BLaER1 treated with 17β-estradiol and CSF1 and Interleukin-3, amounts not matched to agents 10 nM and 100 nM (cell line): ENCODE measurements at regions not wholly inside any gene's neighbourhood (a gene's known extent, or its start where the extent isn't known, plus 50 kb on each side); places are given as distances from the start of the nearest gene placed in this dataset.

Experiments
- H3K27ac ChIP-seq, 11 experiments: shearing (Covaris generic); formaldehyde crosslinking; 2 replicates each; pipeline ENCODE4 v1.8.1; 2022
- H3K27me3 ChIP-seq, 11 experiments: shearing (Covaris generic); formaldehyde crosslinking; 2 replicates each; pipeline ENCODE4 v1.8.1; 2022
- H3K36me3 ChIP-seq, 11 experiments: shearing (Covaris generic); formaldehyde crosslinking; 2 replicates each; pipeline ENCODE4 v1.8.1; 2022
- H3K4me1 ChIP-seq, 10 experiments: shearing (Covaris generic); formaldehyde crosslinking; 2 replicates each; pipeline ENCODE4 v1.8.1; 2022
- H3K4me2 ChIP-seq, 11 experiments: shearing (Covaris generic); formaldehyde crosslinking; 2 replicates each; pipeline ENCODE4 v1.8.1; 2022
- H3K4me3 ChIP-seq, 10 experiments: shearing (Covaris generic); formaldehyde crosslinking; 2 replicates each; pipeline ENCODE4 v1.8.1; 2022
- H3K9ac ChIP-seq, 11 experiments: shearing (Covaris generic); formaldehyde crosslinking; 2 replicates each; pipeline ENCODE4 v1.8.1; 2022
- H3K9me3 ChIP-seq, 11 experiments: shearing (Covaris generic); formaldehyde crosslinking; replicated peaks in 1 of 11; 2 replicates each; pipeline ENCODE4 v1.8.1; 2022
- H4K20me1 ChIP-seq, 11 experiments: shearing (Covaris generic); formaldehyde crosslinking; 2 replicates each; pipeline ENCODE4 v1.8.1; 2022
- Cebpa-rat ChIP-seq, 11 experiments: shearing (Covaris generic); IDR thresholded peaks; 2 replicates each; pipeline ENCODE4 v1.8.1; 2022

DNA sequence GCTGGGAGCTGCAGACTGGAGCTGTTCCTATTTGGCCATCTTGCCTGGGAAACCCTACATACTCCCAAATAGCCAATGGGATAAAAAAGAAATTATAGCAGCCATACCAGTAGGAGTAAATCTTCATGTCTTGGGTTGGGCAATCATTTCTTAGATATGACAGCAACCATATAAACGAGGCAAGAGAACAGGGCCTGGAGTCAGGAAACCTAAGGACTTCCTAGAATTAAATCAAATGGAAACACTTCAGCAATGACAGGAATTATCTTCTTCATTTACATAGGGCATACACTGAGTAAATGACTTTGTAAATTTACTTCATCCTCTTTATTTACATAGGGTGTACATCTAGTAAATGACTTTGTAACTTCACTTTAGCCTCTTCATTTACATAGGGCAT lies 286.6 kb upstream of the POGK start:
- Histone ChIP-seq H3K27me3 (no peaks in the 10 kb centered on the region), H3K27ac (no peak overlapping the region), H3K4me3 (no peak overlapping the region), H3K9ac (no peak overlapping the region), H3K9me3 (peaks cover 20 to 37% (median 29%) of the 10 kb centered on the region in 11 experiments), H3K4me2 (no peak overlapping the region), H3K36me3 (no peaks in the 10 kb centered on the region), H4K20me1 (no peaks in the 10 kb centered on the region), H3K4me1 (no peaks in the 10 kb centered on the region)
- no peak for TF ChIP-seq Cebpa-rat (IDR thresholded peaks at IDR 0.05)

GRCh38 chr1:166570954-166571353 lies 268.3 kb upstream of the POGK start:
- peaks cover 5 to 17% (median 11%) of the 10 kb centered on the region in 11 experiments; a peak in 10 of 22 replicates for H3K9me3 ChIP-seq
- no peaks in the 10 kb centered on the region for H3K4me1 ChIP-seq
- H3K9ac ChIP-seq: no peak overlapping the region
- H3K27me3 ChIP-seq: no peaks in the 10 kb centered on the region
- no peak overlapping the region for H3K27ac ChIP-seq
- no peaks in the 10 kb centered on the region for H3K36me3 ChIP-seq
- no peak overlapping the region for H3K4me3 ChIP-seq
- H3K4me2 ChIP-seq: no peak overlapping the region
- H4K20me1 ChIP-seq: no peaks in the 10 kb centered on the region
- TF ChIP-seq Cebpa-rat (IDR thresholded peaks at IDR 0.05): no peak

DNA sequence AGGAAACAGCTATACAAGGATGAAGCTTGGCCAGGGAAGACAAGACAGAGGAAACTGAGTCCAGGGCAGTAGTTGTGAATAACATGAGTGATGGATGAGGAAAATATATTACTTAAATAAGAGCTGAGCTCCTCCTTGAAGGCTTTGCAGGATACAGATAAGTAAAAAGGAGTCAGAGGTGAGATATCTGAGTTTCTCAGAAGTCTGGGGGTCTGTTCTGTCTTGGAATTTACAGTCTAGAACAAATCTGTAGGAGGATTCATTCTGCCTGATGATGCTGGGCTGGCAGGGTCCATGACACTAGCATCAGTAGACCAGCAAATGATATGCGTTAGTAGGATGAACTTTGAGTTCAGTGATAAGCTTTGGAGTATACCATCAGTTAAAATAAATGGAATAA lies 266.1 kb upstream of the POGK start:
- 0 out of 22 replicates have a peak, but pooled peaks cover 0 to 3% (median 0%) of the 10 kb centered on the region in 11 experiments for H3K9me3 ChIP-seq
- H3K4me3 ChIP-seq: no peak overlapping the region
- TF ChIP-seq Cebpa-rat (IDR thresholded peaks at IDR 0.05): no peak

DNA sequence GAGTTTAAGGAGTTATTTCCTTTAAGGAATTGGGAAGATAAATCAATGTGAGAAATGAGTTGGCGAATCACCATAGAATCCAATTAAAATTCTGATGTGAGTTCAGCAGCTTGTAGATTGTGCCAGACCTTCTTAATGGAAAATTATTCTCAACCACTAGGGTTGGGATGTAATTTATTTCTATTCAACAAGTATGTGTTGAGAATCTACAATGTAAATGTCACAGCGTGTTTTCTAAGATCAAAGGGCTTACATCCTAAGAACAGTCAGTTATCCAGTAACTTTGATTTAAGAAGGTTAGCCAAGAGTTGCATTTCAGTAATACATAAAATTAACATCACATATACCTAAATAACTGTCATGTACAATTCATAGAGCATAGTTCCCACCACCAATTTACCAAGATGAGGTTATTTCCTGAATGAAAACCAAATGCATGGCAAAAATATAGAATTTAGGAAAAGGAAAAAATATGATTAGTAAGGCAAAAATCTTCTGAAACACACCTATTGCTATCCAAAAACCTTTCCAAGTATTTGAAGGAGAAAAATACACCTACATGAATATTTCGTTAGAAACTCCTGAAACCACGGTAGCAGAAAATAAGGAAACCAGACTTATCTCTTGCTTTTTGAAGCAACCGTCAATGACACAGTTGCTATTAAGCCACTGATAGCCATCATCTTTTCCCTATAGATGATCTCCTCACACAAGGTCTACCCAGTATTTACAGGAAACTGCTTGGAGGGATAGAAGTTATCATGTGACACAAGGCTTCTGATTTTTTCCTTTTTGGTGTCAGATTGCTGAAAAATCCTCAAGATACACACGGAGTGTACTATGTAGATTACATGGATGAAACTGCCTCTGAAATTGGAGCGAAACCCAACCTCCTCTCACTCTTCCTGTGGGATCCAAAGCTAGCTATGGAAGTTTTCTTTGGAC lies 259.4 kb upstream of the POGK start:
- no peak overlapping the region for H3K4me3 ChIP-seq
- H3K9me3 ChIP-seq: no peaks in the 10 kb centered on the region
- no peaks in the 10 kb centered on the region for H3K27me3 ChIP-seq
- no peak overlapping the region for H3K9ac ChIP-seq
- no peak for TF ChIP-seq Cebpa-rat (IDR thresholded peaks at IDR 0.05)
- no peak overlapping the region for H3K27ac ChIP-seq
- H3K4me1 ChIP-seq: no peaks in the 10 kb centered on the region
- H4K20me1 ChIP-seq: no peaks in the 10 kb centered on the region
- H3K4me2 ChIP-seq: no peak overlapping the region
- H3K36me3 ChIP-seq: no peaks in the 10 kb centered on the region

More for the DNA sequence above, 266.1 kb upstream of the POGK start:
- no peaks in the 10 kb centered on the region for H3K36me3 ChIP-seq
- H3K9ac ChIP-seq: no peak overlapping the region
- H4K20me1 ChIP-seq: no peaks in the 10 kb centered on the region
- no peak overlapping the region for H3K4me2 ChIP-seq
- H3K4me1 ChIP-seq: no peaks in the 10 kb centered on the region
- no peak overlapping the region for H3K27ac ChIP-seq
- H3K27me3 ChIP-seq: no peaks in the 10 kb centered on the region

DNA sequence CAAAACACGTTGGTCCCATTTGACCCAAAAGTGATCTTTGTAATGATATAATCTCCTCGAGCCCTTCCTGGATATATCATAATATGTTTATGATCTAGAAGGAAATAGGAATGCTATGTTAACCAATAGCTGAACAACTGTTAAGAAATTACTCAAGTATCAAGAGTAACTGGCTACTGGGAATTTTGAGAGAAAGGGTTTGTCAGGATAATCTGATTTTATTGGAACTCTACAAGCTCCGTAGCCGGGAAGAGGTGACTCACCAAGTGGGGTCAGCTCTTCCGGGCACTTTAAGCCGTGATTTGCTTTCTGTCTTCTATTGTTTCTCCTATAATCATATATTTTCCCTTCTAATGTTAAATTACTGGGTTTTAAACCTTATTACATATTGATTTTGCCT lies 250.5 kb upstream of the POGK start:
- no peak for TF ChIP-seq Cebpa-rat (IDR thresholded peaks at IDR 0.05)
- no peak overlapping the region for H3K9ac ChIP-seq
- no peak overlapping the region for H3K4me3 ChIP-seq
- H3K9me3 ChIP-seq: no peaks in the 10 kb centered on the region
- H3K27ac ChIP-seq: no peak overlapping the region
- H3K4me2 ChIP-seq: no peak overlapping the region
- H3K4me1 ChIP-seq: no peaks in the 10 kb centered on the region
- H4K20me1 ChIP-seq: no peaks in the 10 kb centered on the region
- H3K27me3 ChIP-seq: no peaks in the 10 kb centered on the region
- no peaks in the 10 kb centered on the region for H3K36me3 ChIP-seq

GRCh38 chr1:166590161-166590560 lies 249.1 kb upstream of the POGK start:
- TF ChIP-seq Cebpa-rat (IDR thresholded peaks at IDR 0.05): no peak
- H3K9me3 ChIP-seq: no peaks in the 10 kb centered on the region

DNA sequence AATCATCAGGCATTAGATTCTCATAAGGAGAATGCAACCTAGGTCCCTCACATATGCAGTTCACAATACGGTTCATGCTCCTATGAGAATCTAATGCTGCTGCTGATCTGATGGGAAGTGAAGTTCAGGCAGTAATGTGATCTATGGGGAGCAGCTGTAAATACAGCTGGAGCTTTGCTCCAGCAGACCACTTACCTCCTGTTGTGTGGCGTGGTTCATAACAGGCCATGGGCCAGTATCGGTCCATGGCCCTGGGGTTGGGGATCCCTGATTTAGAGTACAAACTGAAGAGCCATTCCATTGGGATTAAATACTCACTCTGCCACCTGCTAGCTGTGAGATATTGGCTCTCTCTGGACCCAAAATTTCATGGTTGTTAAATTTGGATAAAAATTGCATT lies 244.6 kb upstream of the POGK start:
- no peak overlapping the region for H3K9ac ChIP-seq
- H3K4me1 ChIP-seq: no peaks in the 10 kb centered on the region
- no peak overlapping the region for H3K4me2 ChIP-seq
- peaks cover 0 to 7% (median 4%) of the 10 kb centered on the region in 11 experiments; a peak in 8 of 22 replicates for H3K9me3 ChIP-seq
- H3K27me3 ChIP-seq: no peaks in the 10 kb centered on the region
- no peaks in the 10 kb centered on the region for H4K20me1 ChIP-seq
- no peaks in the 10 kb centered on the region for H3K36me3 ChIP-seq
- no peak overlapping the region for H3K27ac ChIP-seq
- H3K4me3 ChIP-seq: no peak overlapping the region
- no peak for TF ChIP-seq Cebpa-rat (IDR thresholded peaks at IDR 0.05)

More at GRCh38 chr1:166590161-166590560, 249.1 kb upstream of the POGK start:
- Histone ChIP-seq H3K4me2 (no peak overlapping the region), H3K9ac (no peak overlapping the region), H3K27ac (no peak overlapping the region), H3K27me3 (no peaks in the 10 kb centered on the region), H3K4me3 (no peak overlapping the region), H3K36me3 (no peaks in the 10 kb centered on the region), H4K20me1 (no peaks in the 10 kb centered on the region), H3K4me1 (no peaks in the 10 kb centered on the region)

DNA sequence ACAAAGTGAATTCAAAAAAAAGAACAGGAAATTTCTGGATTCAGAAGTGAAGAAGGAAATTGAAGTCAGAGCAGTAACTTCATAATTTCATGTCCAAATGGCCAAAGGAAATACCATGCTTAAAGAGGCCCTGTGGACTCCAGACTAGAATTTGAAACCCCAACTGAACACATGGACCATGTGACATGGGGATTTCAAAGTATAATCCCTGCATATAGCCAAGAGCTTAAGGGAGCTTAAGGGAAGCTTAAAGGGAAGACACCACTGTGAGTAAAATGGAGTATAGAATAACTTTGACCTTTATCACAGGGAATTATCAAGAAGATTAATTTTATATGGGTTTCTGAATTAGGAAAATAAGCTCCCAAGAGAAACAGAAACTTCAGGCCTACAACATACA lies 241.8 kb upstream of the POGK start:
- Histone ChIP-seq H3K27me3 (no peaks in the 10 kb centered on the region), H3K27ac (no peak overlapping the region), H3K36me3 (no peaks in the 10 kb centered on the region), H3K4me3 (no peak overlapping the region), H3K9ac (no peak overlapping the region), H4K20me1 (no peaks in the 10 kb centered on the region), H3K9me3 (peaks cover 0 to 7% (median 4%) of the 10 kb centered on the region in 11 experiments; a peak in 8 of 22 replicates), H3K4me1 (no peaks in the 10 kb centered on the region), H3K4me2 (no peak overlapping the region)
- no peak for TF ChIP-seq Cebpa-rat (IDR thresholded peaks at IDR 0.05)

DNA sequence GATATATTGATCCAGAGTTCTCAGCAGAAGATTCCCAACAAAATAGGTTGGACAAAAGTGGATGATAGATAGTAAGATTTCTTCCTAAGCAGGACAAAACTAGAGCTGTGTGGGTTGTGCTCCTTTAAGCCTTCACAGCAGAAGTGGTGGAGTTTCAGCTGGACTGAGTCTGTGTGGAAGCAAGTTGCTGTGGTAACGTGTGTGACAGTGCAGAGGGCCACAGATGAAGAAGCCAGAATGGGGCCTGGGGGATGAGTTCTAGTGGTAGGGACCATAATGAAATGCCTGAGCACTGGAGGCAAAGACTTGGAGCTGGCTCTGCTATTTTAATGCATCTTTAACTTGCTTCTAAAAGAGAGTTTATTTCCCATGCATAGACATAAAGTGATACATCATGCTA lies 238.7 kb upstream of the POGK start:
- Histone ChIP-seq H3K4me3 (no peak overlapping the region), H3K27me3 (no peaks in the 10 kb centered on the region), H3K9me3 (peaks cover 0 to 7% (median 4%) of the 10 kb centered on the region in 11 experiments; a peak in 8 of 22 replicates), H3K27ac (no peak overlapping the region), H3K36me3 (no peaks in the 10 kb centered on the region), H3K4me1 (no peaks in the 10 kb centered on the region), H3K9ac (no peak overlapping the region), H4K20me1 (no peaks in the 10 kb centered on the region), H3K4me2 (no peak overlapping the region)
- TF ChIP-seq Cebpa-rat (IDR thresholded peaks at IDR 0.05): no peak
